CMK (cell line): ENCODE measurements at regions not wholly inside any gene's neighbourhood (a gene's known extent, or its start where the extent isn't known, plus 50 kb on each side); places are given as distances from the start of the nearest gene placed in this dataset.

Experiments
- DNase-seq: peaks from one replicate; pipeline ENCODE4 v3.0.0-alpha.2; 2010; ENCODE audit warnings: low read depth

GRCh38 chr14:53516261-53516774, 363.2 kb upstream of the DDHD1 start:
- no peak for DNase-seq

DNA sequence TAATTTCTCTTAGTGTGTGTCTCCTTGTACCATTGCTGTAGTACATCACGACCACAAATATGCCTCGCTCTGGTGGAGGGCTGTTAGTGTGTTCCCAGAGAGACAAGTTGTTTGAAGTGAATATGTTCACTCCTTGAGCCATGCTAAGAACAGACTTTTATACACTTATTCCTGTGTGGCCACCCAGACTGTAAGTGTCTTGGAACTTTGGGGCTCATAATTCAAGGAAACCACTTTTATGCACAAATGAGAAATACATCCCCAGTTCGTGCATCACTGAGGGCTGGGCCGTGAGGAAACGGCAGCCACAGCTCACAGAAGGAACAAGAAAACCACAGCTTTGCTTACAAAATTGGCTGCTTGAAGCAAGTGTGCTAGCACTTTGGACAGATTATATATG, 362.2 kb upstream of the DDHD1 start:
- no peak for DNase-seq

GRCh38 chr14:53514197-53514596, 361.1 kb upstream of the DDHD1 start:
- no peak for DNase-seq

- no peak for DNase-seq
Observed at GRCh38 chr14:53510281-53510912, 357.3 kb upstream of the DDHD1 start.

DNA sequence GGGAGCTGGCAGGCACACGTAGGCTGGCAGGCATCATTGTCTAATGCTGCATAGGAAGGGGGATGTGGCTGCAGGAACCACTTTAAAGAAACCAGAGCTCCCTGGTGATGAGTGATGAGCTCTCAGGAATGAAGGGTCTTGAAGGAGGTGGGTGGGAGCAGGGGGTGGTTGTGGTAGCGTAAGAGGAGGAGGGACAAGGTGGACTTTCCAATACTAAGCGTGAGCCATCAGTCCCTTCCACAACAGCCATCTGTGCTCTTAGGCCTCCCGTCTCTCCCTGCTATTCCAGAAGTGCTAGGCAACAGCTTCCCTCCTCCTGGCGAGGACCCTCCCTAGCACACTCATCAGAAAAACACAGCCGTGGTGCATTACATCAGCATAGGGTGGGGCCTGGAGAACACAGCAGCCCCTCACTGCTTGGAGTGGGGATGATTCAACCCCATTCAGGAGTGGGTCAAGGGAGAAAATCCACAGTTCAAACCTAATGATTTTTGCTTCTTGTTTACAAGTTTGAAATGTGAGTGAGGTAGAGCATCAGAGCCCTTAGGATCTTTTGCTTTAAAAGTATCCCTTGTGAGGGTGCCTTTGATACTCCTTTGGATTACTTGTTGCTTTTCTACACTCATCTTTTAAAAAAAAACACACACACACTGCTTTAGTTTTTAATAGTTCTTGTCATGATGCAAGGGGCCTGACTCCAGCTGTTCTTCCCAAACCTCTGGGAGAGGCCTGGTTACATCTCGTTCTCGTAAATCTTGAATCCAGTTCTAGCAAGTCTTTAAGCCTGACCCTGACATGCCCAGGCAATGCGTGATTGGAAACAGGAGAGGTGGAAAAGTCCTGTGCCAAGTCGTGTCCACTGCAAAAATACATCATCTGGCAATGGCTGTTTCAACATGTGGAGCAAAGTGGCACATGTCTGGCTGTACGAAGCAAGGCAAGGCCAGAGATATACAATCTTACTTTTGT, 356.4 kb upstream of the DDHD1 start:
- DNase-seq, result no peak

GRCh38 chr14:53501361-53502211, 348.5 kb upstream of the DDHD1 start:
- no peak for DNase-seq

GRCh38 chr14:53500191-53500590, 347.1 kb upstream of the DDHD1 start:
- no peak for DNase-seq

GRCh38 chr14:53496668-53497067, 343.5 kb upstream of the DDHD1 start:
- no peak for DNase-seq

DNA sequence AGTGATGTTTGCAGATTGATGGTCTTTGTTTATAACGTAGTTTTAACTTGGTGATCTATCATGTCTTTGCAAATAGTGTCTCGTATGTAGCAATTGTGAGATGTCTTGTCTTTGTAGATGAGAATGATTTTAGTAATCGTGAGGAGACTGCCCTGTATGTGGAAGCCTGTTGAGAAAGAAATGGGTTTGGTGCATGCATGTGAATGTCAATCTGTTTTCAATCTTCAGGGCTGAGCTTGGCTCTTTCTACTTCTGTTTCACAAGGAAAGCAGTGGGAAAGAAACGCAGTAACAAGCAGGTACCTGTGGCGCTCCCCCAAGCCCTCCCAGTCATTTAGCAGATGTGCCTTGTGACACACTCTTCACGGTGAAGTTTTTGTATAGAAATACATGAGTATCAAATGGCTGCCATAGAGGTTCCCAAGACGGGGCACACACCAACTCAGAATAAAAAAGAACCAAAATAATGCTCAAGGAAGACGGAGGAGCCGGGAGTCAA, 342.8 kb upstream of the DDHD1 start:
- no peak for DNase-seq

GRCh38 chr14:53494587-53494986, 341.5 kb upstream of the DDHD1 start:
- DNase-seq, result no peak

GRCh38 chr14:53493860-53494259, 340.7 kb upstream of the DDHD1 start:
- no peak for DNase-seq

GRCh38 chr14:53493320-53493719, 340.2 kb upstream of the DDHD1 start:
- no peak for DNase-seq

DNA sequence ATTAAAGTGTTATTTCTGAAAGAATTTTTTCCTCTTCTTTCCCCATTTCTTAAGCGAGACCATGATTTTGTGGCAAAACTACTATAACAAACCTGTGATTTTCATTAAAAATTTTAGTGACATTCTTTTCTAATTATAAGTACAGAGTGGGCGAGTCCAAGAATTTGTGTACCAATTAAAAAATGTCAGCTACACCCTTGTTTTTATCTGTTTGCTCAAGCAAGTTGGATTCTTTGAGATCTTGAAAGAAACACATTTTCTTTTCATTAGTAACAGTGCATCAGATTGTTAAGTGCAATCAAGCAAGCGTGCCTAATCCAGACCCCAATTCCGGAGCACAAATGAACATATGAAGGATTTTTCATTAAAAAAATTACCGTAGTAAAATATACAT, 338.8 kb upstream of the DDHD1 start:
- no peak for DNase-seq

GRCh38 chr14:53491256-53491883, 338.2 kb upstream of the DDHD1 start:
- no peak for DNase-seq

GRCh38 chr14:53478174-53478573, 325.1 kb upstream of the DDHD1 start:
- DNase-seq, result no peak

DNA sequence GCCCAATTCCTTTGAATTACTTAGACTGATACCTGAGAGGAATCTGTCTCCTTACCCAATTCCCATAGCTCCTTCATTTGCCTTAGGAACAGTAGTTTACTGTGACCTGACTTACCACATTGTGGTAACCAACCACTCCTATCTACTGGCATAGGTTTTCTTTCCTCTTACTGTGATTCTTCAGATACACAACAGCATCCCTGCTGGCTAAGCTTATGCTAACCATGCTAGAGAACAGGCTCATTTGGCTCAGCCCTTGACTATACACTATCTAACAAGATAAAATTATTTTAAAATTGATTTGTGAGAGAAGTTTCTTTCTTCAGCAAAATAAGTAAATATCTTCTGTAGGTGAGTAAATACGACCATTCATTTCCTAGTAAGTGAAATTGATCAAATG, 320.4 kb upstream of the DDHD1 start:
- no peak for DNase-seq

DNA sequence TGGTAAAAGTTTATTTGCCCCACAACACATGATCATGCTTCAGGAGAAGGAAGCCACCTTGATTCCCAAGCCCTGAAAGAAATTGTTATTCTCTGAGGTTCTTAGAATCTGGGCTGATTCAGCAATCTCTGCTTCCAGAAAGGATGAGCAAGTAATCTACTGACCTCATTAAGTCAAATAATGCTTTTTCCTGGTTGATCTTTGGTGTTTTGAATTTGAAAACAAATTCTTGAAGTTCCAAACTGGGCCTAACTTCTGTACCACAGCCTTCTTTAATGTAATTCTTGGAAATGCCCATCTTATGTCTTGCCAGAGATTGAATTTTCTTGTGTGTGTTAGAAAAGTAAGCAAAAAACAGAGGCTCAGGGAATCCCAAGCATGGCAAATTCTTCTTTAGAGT, 319.2 kb upstream of the DDHD1 start:
- no peak for DNase-seq

DNA sequence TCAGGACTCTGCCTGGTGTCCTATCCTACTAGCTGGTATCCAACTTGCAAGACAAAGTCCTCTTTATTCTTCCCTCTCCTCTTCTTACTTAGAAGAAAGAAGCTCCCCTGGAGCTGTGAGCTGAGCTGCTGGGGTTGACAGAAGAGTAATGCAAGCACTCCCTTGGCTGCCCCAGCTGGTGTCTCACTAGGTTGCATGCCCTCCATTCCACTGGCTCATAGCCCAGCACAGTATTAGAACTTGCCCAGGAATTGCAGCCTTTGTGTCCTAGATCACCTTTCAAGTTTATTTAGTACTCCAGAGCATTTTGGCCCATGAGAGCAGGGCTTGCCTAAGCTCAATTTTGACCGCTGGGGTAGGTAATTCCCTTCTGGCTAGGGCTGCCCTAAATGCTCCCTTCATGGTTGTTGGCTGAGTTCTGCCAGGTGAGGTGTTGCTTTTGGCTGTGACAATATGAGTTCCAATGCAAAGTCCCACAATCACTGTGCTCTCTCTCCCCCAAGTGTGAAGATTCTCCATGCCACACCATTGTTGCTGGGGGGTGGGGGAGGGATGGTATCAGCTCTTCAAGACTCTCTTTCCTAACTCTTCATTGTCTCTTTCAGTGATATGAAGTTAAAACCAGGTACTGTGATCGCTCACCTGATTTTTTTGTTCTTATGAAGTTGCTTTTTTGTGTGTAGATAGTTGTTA, 317.4 kb upstream of the DDHD1 start:
- no peak for DNase-seq

DNA sequence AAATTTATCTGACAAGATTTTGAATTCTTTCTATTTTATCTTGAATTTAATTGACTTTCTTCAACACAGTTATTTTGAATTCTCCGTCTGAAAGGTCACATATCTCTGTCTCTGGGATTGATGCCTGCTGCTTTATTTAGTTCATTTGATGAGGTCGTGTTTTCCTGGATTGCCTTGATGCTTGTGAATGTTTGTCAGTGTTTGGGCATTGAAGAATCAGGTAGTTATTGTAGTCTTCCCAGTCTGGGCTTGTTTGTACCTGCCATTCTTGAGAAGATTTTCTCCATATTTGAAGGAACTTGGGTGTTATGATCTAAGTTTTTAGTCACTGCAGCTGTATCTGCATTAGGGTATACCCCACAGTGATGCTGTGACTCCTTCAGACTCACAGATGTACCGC, 315.8 kb upstream of the DDHD1 start:
- no peak for DNase-seq

DNA sequence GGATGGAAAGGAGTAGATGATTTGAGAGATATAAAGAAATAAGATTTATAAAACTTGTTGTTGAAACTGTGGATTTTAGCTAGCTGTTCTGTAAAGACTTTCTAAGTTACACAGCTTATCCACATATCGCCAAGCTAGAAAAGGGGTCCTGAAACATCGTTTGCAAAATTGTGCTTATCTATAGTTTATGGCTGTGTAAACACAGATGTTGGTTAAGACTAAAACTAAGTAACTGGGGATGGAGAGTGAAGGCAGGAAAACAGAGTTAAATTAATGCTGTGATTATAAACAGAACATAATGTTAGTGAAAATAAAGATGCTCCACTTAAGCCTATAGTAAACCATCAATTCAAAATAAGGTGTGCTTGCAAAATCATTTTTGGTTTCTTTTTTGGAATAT, 311.3 kb upstream of the DDHD1 start:
- no peak for DNase-seq
